A673 (cell line): ENCODE measurements at regions not wholly inside any gene's neighbourhood (a gene's known extent, or its start where the extent isn't known, plus 50 kb on each side); places are given as distances from the start of the nearest gene placed in this dataset.

Experiments used
- BruUV-seq: library from RNA; stranded (reverse); fragments of 400-500 nt; replicated peaks from 2 replicates; lab custom pipeline; 2021; lab: Mats Ljungman, UMichigan
- CTCF ChIA-PET: fragments of 300-600 bp; sonication (Branson Sonifier 250); formaldehyde crosslinking; loops from one replicate; lab custom pipeline; 2022; ENCODE audit warnings: antibody characterized with exemption; lab: Charles Lee
- POLR2A ChIA-PET: fragments of 300-600 bp; sonication (Branson Sonifier 250); formaldehyde crosslinking; loops from one replicate; lab custom pipeline; 2022; ENCODE audit warnings: antibody characterized with exemption; ENCODE audit not compliant: low non-redundant PET; lab: Charles Lee
- DNase-seq: peaks from one replicate; pipeline ENCODE4 v3.0.0-alpha.2; 2015; ENCODE audit warnings: low spot score
- H3K27ac ChIP-seq: fragments of 200-600 bp; sonication (generic); 2 replicates; pipeline ENCODE4 v1.5.1; 2016; ENCODE audit warnings: mixed run types, low read depth, mild to moderate bottlenecking, mixed read lengths, antibody characterized with exemption, low read length; ENCODE audit not compliant: poor library complexity, severe bottlenecking
- H3K27me3 ChIP-seq: fragments of 200-600 bp; sonication (generic); replicated peaks from 2 replicates; pipeline ENCODE4 v1.6.1; 2017; ENCODE audit warnings: mixed run types, low read depth, mild to moderate bottlenecking, mixed read lengths, antibody characterized with exemption, low read length; ENCODE audit not compliant: insufficient read depth, poor library complexity
- H3K36me3 ChIP-seq: fragments of 200-600 bp; sonication (generic); 2 replicates; pipeline ENCODE4 v1.6.1; 2016; ENCODE audit warnings: mixed run types, mild to moderate bottlenecking, mixed read lengths, antibody characterized with exemption, low read length; ENCODE audit not compliant: insufficient read depth, poor library complexity, severe bottlenecking
- H3K4me1 ChIP-seq: fragments of 200-600 bp; sonication (generic); 2 replicates; pipeline ENCODE4 v1.6.1; 2017; ENCODE audit warnings: mixed run types, mild to moderate bottlenecking, mixed read lengths, antibody characterized with exemption, low read length; ENCODE audit not compliant: insufficient read depth, poor library complexity, severe bottlenecking
- H3K4me3 ChIP-seq: fragments of 200-600 bp; sonication (generic); 2 replicates; pipeline ENCODE4 v1.5.1; 2016; ENCODE audit warnings: low read depth, mixed run types, mild to moderate bottlenecking, mixed read lengths, low read length; ENCODE audit not compliant: poor library complexity, severe bottlenecking
- H3K9me3 ChIP-seq: fragments of 200-600 bp; sonication (generic); 2 replicates; pipeline ENCODE4 v1.6.1; 2016; ENCODE audit warnings: mixed run types, low read depth, mild to moderate bottlenecking, mixed read lengths, antibody characterized with exemption, low read length; ENCODE audit not compliant: poor library complexity, severe bottlenecking
- EZH2 ChIP-seq: fragments of 200-600 bp; sonication (generic); IDR thresholded peaks from 2 replicates; pipeline ENCODE4 v1.6.1; 2017; ENCODE audit warnings: borderline replicate concordance, low read depth, mild to moderate bottlenecking, mixed read lengths, antibody characterized with exemption, low read length; ENCODE audit not compliant: poor library complexity, severe bottlenecking
- intact Hi-C: fragments of 100-400 bp; cut with micrococcal nuclease; formaldehyde crosslinking; loops from one replicate; pipeline ENCODE4 v1.10.0; 2022; ENCODE audit not compliant: unreplicated experiment
- TF ChIP-seq, protein P1 (sequence below): fragments of 300-800, 200-600 bp; sonication (generic); conservative IDR thresholded peaks from 2 replicates; pipeline ENCODE4 v1.5.1; 2017; ENCODE audit warnings: low read depth, mild to moderate bottlenecking, antibody characterized with exemption, low read length, moderate library complexity, mixed read lengths

GRCh38 chr7:33720139-33720538 lies 185.2 kb upstream of the BMPER start:
- TF ChIP-seq, protein P1, sequence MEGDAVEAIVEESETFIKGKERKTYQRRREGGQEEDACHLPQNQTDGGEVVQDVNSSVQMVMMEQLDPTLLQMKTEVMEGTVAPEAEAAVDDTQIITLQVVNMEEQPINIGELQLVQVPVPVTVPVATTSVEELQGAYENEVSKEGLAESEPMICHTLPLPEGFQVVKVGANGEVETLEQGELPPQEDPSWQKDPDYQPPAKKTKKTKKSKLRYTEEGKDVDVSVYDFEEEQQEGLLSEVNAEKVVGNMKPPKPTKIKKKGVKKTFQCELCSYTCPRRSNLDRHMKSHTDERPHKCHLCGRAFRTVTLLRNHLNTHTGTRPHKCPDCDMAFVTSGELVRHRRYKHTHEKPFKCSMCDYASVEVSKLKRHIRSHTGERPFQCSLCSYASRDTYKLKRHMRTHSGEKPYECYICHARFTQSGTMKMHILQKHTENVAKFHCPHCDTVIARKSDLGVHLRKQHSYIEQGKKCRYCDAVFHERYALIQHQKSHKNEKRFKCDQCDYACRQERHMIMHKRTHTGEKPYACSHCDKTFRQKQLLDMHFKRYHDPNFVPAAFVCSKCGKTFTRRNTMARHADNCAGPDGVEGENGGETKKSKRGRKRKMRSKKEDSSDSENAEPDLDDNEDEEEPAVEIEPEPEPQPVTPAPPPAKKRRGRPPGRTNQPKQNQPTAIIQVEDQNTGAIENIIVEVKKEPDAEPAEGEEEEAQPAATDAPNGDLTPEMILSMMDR = no peak
- TF ChIP-seq EZH2 = no peak
- Histone ChIP-seq H3K27me3 (no peaks in the 10 kb centered on the region), H3K4me3 (no peak overlapping the region), H3K27ac (no peak overlapping the region), H3K9me3 (no peaks in the 10 kb centered on the region), H3K36me3 (no peaks in the 10 kb centered on the region), H3K4me1 (peaks cover 4% of the 10 kb centered on the region)
- ChIA-PET CTCF (interaction anchor here (0.5 kb wide), 1 partner anchor 120 kb away, joined by 5 read pairs; no protein-coding TSS in a partner anchor), POLR2A (no interaction called here)
- no peak for DNase-seq
- intact Hi-C loops = no loop called here
- BruUV-seq = no TSS peak

GRCh38 chr7:33720870-33721269 lies 184.5 kb upstream of the BMPER start:
- Histone ChIP-seq H3K9me3 (no peaks in the 10 kb centered on the region), H3K27me3 (no peaks in the 10 kb centered on the region), H3K4me1 (peaks cover 4% of the 10 kb centered on the region), H3K36me3 (no peaks in the 10 kb centered on the region), H3K27ac (no peak overlapping the region), H3K4me3 (no peak overlapping the region)
- no TSS peak for BruUV-seq
- POLR2A ChIA-PET = no interaction called here
- CTCF ChIA-PET = interaction anchor here (0.5 kb wide), 1 partner anchor 121 kb away, joined by 5 read pairs; no protein-coding TSS in a partner anchor
- no peak for DNase-seq
- intact Hi-C loops = no loop called here
- no peak for TF ChIP-seq EZH2
- TF ChIP-seq, protein P1 = no peak

DNA sequence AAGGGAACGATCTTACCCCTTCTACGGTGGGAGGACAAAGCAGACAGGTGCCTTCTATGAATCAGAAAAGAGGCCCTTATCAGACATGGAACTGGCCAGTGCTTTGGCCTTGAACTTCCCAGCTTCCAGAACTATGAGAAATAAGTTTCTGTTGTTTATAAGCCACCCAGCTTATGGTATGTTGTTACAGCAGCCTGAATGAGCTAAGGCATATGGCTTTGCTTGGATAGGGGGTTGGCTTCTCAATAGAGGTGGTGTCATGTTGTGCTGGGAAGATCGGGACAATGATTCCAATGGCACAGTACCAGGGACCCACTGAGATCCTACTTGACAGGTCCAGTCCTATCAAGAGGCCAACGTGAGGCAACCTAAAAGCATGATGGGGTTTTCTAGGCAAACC lies 183.4 kb upstream of the BMPER start:
- peaks cover 2% of the 10 kb centered on the region for H3K4me1 ChIP-seq
- no peak overlapping the region for H3K4me3 ChIP-seq
- no peaks in the 10 kb centered on the region for H3K36me3 ChIP-seq
- no peak overlapping the region for H3K27ac ChIP-seq
- DNase-seq = no peak
- H3K9me3 ChIP-seq = no peaks in the 10 kb centered on the region
- ChIA-PET CTCF (no interaction called here), POLR2A (no interaction called here)
- no TSS peak for BruUV-seq
- intact Hi-C loops = no loop called here
- TF ChIP-seq, protein P1 = no peak
- TF ChIP-seq EZH2 = no peak
- no peaks in the 10 kb centered on the region for H3K27me3 ChIP-seq
